Glutamatergic neuron (in vitro differentiated cells): ENCODE measurements at regions not wholly inside any gene's neighbourhood (a gene's known extent, or its start where the extent isn't known, plus 50 kb on each side); places are given as distances from the start of the nearest gene placed in this dataset.

Experiments
- DNase-seq: peaks from one replicate; pipeline ENCODE4 v3.0.0; 2022
- H3K27ac Mint-ChIP-seq: one replicate; pipeline ENCODE4 v1.8.0; 2020; ENCODE audit warnings: mild to moderate bottlenecking, mixed read lengths, inconsistent platforms; ENCODE audit not compliant: unreplicated experiment
- H3K27me3 Mint-ChIP-seq: one replicate; pipeline ENCODE4 v1.8.0; 2020; ENCODE audit warnings: mild to moderate bottlenecking, moderate library complexity, mixed read lengths, inconsistent platforms; ENCODE audit not compliant: unreplicated experiment
- H3K36me3 Mint-ChIP-seq: one replicate; pipeline ENCODE4 v1.8.0; 2020; ENCODE audit warnings: mild to moderate bottlenecking, mixed read lengths, inconsistent platforms; ENCODE audit not compliant: unreplicated experiment
- H3K4me1 Mint-ChIP-seq: one replicate; pipeline ENCODE4 v1.8.0; 2020; ENCODE audit warnings: mild to moderate bottlenecking, low read depth, mixed read lengths, inconsistent platforms; ENCODE audit not compliant: unreplicated experiment
- H3K4me3 Mint-ChIP-seq: one replicate; pipeline ENCODE4 v1.8.0; 2020; ENCODE audit warnings: mild to moderate bottlenecking, mixed read lengths, inconsistent platforms; ENCODE audit not compliant: unreplicated experiment
- H3K9me3 Mint-ChIP-seq: one replicate; pipeline ENCODE4 v1.8.0; 2020; ENCODE audit warnings: mild to moderate bottlenecking, moderate library complexity, mixed read lengths, inconsistent platforms; ENCODE audit not compliant: unreplicated experiment
- CTCF ChIP-seq: fragments of 200-600 bp; sonication (generic); IDR thresholded peaks from one replicate; pipeline ENCODE4 v1.5.0; 2021; ENCODE audit not compliant: partially characterized antibody, unreplicated experiment

GRCh38 chr11:27761356-27761755 lies 61.1 kb upstream of the BDNF start:
- Mint-ChIP-seq H3K27me3 (no peaks in the 10 kb centered on the region), H3K4me1 (no peaks in the 10 kb centered on the region), H3K9me3 (no peaks in the 10 kb centered on the region), H3K36me3 (no peaks in the 10 kb centered on the region), H3K27ac (no peak overlapping the region), H3K4me3 (no peak overlapping the region)
- DNase-seq, result no peak
- TF ChIP-seq CTCF, result no peak

- H3K9me3 Mint-ChIP-seq, result no peaks in the 10 kb centered on the region
- TF ChIP-seq CTCF, result no peak
Observed at GRCh38 chr11:27757953-27758352, 57.7 kb upstream of the BDNF start.

GRCh38 chr11:27754035-27755017 lies 54.1 kb upstream of the BDNF start:
- H3K4me3 Mint-ChIP-seq, result no peak overlapping the region
- no peaks in the 10 kb centered on the region for H3K27me3 Mint-ChIP-seq
- H3K9me3 Mint-ChIP-seq, result no peaks in the 10 kb centered on the region
- no peaks in the 10 kb centered on the region for H3K36me3 Mint-ChIP-seq
- TF ChIP-seq CTCF, result no peak
- H3K27ac Mint-ChIP-seq, result no peak overlapping the region
- H3K4me1 Mint-ChIP-seq, result no peaks in the 10 kb centered on the region
- no peak for DNase-seq

More at GRCh38 chr11:27757953-27758352, 57.7 kb upstream of the BDNF start:
- no peak overlapping the region for H3K27ac Mint-ChIP-seq
- no peak overlapping the region for H3K4me3 Mint-ChIP-seq
- no peaks in the 10 kb centered on the region for H3K36me3 Mint-ChIP-seq
- DNase-seq, result no peak
- no peaks in the 10 kb centered on the region for H3K4me1 Mint-ChIP-seq
- H3K27me3 Mint-ChIP-seq, result no peaks in the 10 kb centered on the region
